ENCODE measurements at regions not wholly inside any gene's neighbourhood (a gene's known extent, or its start where the extent isn't known, plus 50 kb on each side); places are given as distances from the start of the nearest gene placed in this dataset.

GRCh38 chr5:86523718-86524117 is 94.0 kb upstream of the COX7C start:
- Histone ChIP-seq H3K27ac (no peak overlapping the region), H3K27me3 (no peaks in the 10 kb centered on the region)

GRCh38 chr5:86525622-86526021 is 92.1 kb upstream of the COX7C start:
- WGBS, 5 donors, result 70 to 80% (median 78%) methylated on average over 2 of the region's 2 CpGs
- no peaks in the 10 kb centered on the region for H3K4me1 ChIP-seq
- H3K4me3 ChIP-seq, result no peak overlapping the region
- no peaks in the 10 kb centered on the region for H3K27me3 ChIP-seq
- peaks cover 0 to 5% (median 2%) of the 10 kb centered on the region in 4 donors for H3K9me3 ChIP-seq
- no peaks in the 10 kb centered on the region for H3K36me3 ChIP-seq
- H3K27ac ChIP-seq, result no peak overlapping the region
- no peak for DNase-seq
- TF ChIP-seq POLR2A (IDR thresholded peaks at IDR 0.05) (no peak), POLR2AphosphoS5 (IDR thresholded peaks at IDR 0.05) (no peak), CTCF (IDR thresholded peaks at IDR 0.05) (no peak), EP300 (IDR thresholded peaks at IDR 0.05) (no peak)
- intact Hi-C loops (cut with DNase I; ENCODE audit: low total_unique reads), result no loop called here

More at GRCh38 chr5:86523718-86524117, 94.0 kb upstream of the COX7C start:
- TF ChIP-seq POLR2A (IDR thresholded peaks at IDR 0.05) (no peak), CTCF (IDR thresholded peaks at IDR 0.05) (no peak), POLR2AphosphoS5 (IDR thresholded peaks at IDR 0.05) (no peak), EP300 (IDR thresholded peaks at IDR 0.05) (no peak)
- 60 to 70% (median 68%) methylated on average over 3 of the region's 3 CpGs for WGBS, 5 donors
- DNase-seq, result no peak
- intact Hi-C loops (cut with DNase I; ENCODE audit: low total_unique reads), result no loop called here
- no peaks in the 10 kb centered on the region for H3K36me3 ChIP-seq
- H3K9me3 ChIP-seq, result peaks cover 0 to 5% (median 2%) of the 10 kb centered on the region in 4 donors
- no peak overlapping the region for H3K4me3 ChIP-seq
- H3K4me1 ChIP-seq, result no peaks in the 10 kb centered on the region

GRCh38 chr5:86526811-86527348 is 90.9 kb upstream of the COX7C start:
- no peaks in the 10 kb centered on the region for H3K27me3 ChIP-seq
- no peak overlapping the region for H3K27ac ChIP-seq
- DNase-seq, result peak in 1 of 2 donors; percentile 2
- intact Hi-C loops (cut with DNase I; ENCODE audit: low total_unique reads), result no loop called here
- no peak for TF ChIP-seq POLR2A (IDR thresholded peaks at IDR 0.05)
- no peak for TF ChIP-seq CTCF (IDR thresholded peaks at IDR 0.05)
- TF ChIP-seq POLR2AphosphoS5 (IDR thresholded peaks at IDR 0.05), result no peak
- TF ChIP-seq EP300 (IDR thresholded peaks at IDR 0.05), result no peak
- no peaks in the 10 kb centered on the region for H3K4me1 ChIP-seq
- no peak overlapping the region for H3K4me3 ChIP-seq
- WGBS, 5 donors, result 35 to 68% (median 54%) methylated on average over 3 of the region's 3 CpGs
- no peaks in the 10 kb centered on the region for H3K36me3 ChIP-seq
- peaks cover 0 to 5% (median 2%) of the 10 kb centered on the region in 4 donors for H3K9me3 ChIP-seq

GRCh38 chr5:86532429-86532828 is 85.3 kb upstream of the COX7C start:
- Histone ChIP-seq H3K4me3 (no peak overlapping the region), H3K4me1 (no peaks in the 10 kb centered on the region), H3K9me3 (no peaks in the 10 kb centered on the region), H3K27ac (no peak overlapping the region), H3K36me3 (no peaks in the 10 kb centered on the region), H3K27me3 (no peaks in the 10 kb centered on the region)
- intact Hi-C loops (cut with DNase I; ENCODE audit: low total_unique reads), result no loop called here
- 64 to 77% (median 72%) methylated on average over 2 of the region's 2 CpGs for WGBS, 5 donors
- no peak for DNase-seq
- no peak for TF ChIP-seq EP300 (IDR thresholded peaks at IDR 0.05)
- no peak for TF ChIP-seq CTCF (IDR thresholded peaks at IDR 0.05)
- TF ChIP-seq POLR2AphosphoS5 (IDR thresholded peaks at IDR 0.05), result no peak
- TF ChIP-seq POLR2A (IDR thresholded peaks at IDR 0.05), result no peak

Data from stomach (tissue), 8 donors.